Nephron progenitor cell (in vitro differentiated cells): ENCODE measurements at regions not wholly inside any gene's neighbourhood (a gene's known extent, or its start where the extent isn't known, plus 50 kb on each side); places are given as distances from the start of the nearest gene placed in this dataset.

ENCODE experiments used
- DNase-seq: peaks from one replicate; pipeline ENCODE4 v3.0.0; 2021
- H3K27ac Mint-ChIP-seq: 2 replicates; pipeline ENCODE4 v1.8.0; 2021; ENCODE audit warnings: mild to moderate bottlenecking, moderate library complexity, mixed read lengths
- H3K27me3 Mint-ChIP-seq: 2 replicates; pipeline ENCODE4 v1.8.0; 2021; ENCODE audit warnings: mild to moderate bottlenecking, low read depth, mixed read lengths; ENCODE audit not compliant: poor library complexity
- H3K36me3 Mint-ChIP-seq: 2 replicates; pipeline ENCODE4 v1.8.0; 2021; ENCODE audit warnings: low read depth, mixed read lengths
- H3K4me1 Mint-ChIP-seq: 2 replicates; pipeline ENCODE4 v1.8.0; 2021; ENCODE audit warnings: mixed read lengths
- H3K4me3 Mint-ChIP-seq: 2 replicates; pipeline ENCODE4 v1.8.0; 2021; ENCODE audit warnings: mild to moderate bottlenecking, moderate library complexity, mixed read lengths
- H3K9me3 Mint-ChIP-seq: 2 replicates; pipeline ENCODE4 v1.8.0; 2021; ENCODE audit warnings: mild to moderate bottlenecking, moderate library complexity, mixed read lengths
- CTCF ChIP-seq: fragments of 200-600 bp; sonication (generic); IDR thresholded peaks from 2 replicates; pipeline ENCODE4 v1.5.0; 2021; ENCODE audit warnings: antibody characterized with exemption

- Mint-ChIP-seq H3K36me3 (peaks cover 6% of the 10 kb centered on the region), H3K27me3 (peaks cover 10% of the 10 kb centered on the region), H3K4me1 (peaks cover 10% of the 10 kb centered on the region), H3K27ac (no peak overlapping the region), H3K9me3 (peaks cover 34% of the 10 kb centered on the region), H3K4me3 (no peak overlapping the region)
- TF ChIP-seq CTCF = no peak
- DNase-seq = no peak
Measured at GRCh38 chr6:168726312-168726856, 285.4 kb downstream of the SMOC2 start.

GRCh38 chr6:168725802-168726201 is 284.8 kb downstream of the SMOC2 start:
- Mint-ChIP-seq H3K4me3 (no peak overlapping the region), H3K27me3 (peaks cover 11% of the 10 kb centered on the region), H3K9me3 (peaks cover 36% of the 10 kb centered on the region), H3K4me1 (peaks cover 10% of the 10 kb centered on the region), H3K36me3 (peaks cover 6% of the 10 kb centered on the region), H3K27ac (no peak overlapping the region)
- no peak for DNase-seq
- TF ChIP-seq CTCF = no peak

- DNase-seq = no peak
- H3K4me3 Mint-ChIP-seq = no peak overlapping the region
- TF ChIP-seq CTCF = no peak
- peaks cover 6% of the 10 kb centered on the region for H3K36me3 Mint-ChIP-seq
- H3K4me1 Mint-ChIP-seq = peaks cover 10% of the 10 kb centered on the region
- no peak overlapping the region for H3K27ac Mint-ChIP-seq
- peaks cover 15% of the 10 kb centered on the region for H3K27me3 Mint-ChIP-seq
- H3K9me3 Mint-ChIP-seq = peaks cover 36% of the 10 kb centered on the region
Measured at GRCh38 chr6:168724669-168725570, 283.9 kb downstream of the SMOC2 start.

GRCh38 chr6:168724033-168724432 is 283.0 kb downstream of the SMOC2 start:
- Mint-ChIP-seq H3K27me3 (peaks cover 13% of the 10 kb centered on the region), H3K36me3 (peaks cover 6% of the 10 kb centered on the region), H3K4me3 (no peak overlapping the region), H3K4me1 (peaks cover 10% of the 10 kb centered on the region), H3K27ac (no peak overlapping the region), H3K9me3 (peaks cover 36% of the 10 kb centered on the region)
- no peak for TF ChIP-seq CTCF
- DNase-seq = no peak

GRCh38 chr6:168722397-168722796 is 281.4 kb downstream of the SMOC2 start:
- H3K4me1 Mint-ChIP-seq = peaks cover 10% of the 10 kb centered on the region
- DNase-seq = no peak
- TF ChIP-seq CTCF = no peak
- H3K9me3 Mint-ChIP-seq = peaks cover 36% of the 10 kb centered on the region
- peaks cover 6% of the 10 kb centered on the region for H3K36me3 Mint-ChIP-seq
- H3K4me3 Mint-ChIP-seq = no peak overlapping the region
- H3K27me3 Mint-ChIP-seq = peaks cover 13% of the 10 kb centered on the region
- no peak overlapping the region for H3K27ac Mint-ChIP-seq

GRCh38 chr6:168721571-168721970 is 280.6 kb downstream of the SMOC2 start:
- no peak overlapping the region for H3K27ac Mint-ChIP-seq
- peaks cover 13% of the 10 kb centered on the region for H3K27me3 Mint-ChIP-seq
- H3K4me3 Mint-ChIP-seq = no peak overlapping the region
- no peak for DNase-seq
- no peak for TF ChIP-seq CTCF
- H3K36me3 Mint-ChIP-seq = peaks cover 6% of the 10 kb centered on the region
- H3K9me3 Mint-ChIP-seq = peaks cover 36% of the 10 kb centered on the region
- peaks cover 10% of the 10 kb centered on the region for H3K4me1 Mint-ChIP-seq
